NCI-H82 (cell line): ENCODE measurements at regions not wholly inside any gene's neighbourhood (a gene's known extent, or its start where the extent isn't known, plus 50 kb on each side); places are given as distances from the start of the nearest gene placed in this dataset.

Source experiments
- DNase-seq: peaks from one replicate; lab custom pipeline; 2025; lab: John Stamatoyannopoulos, UW

- DNase-seq = no peak
Measured at GRCh38 chr15:70226337-70226980, 128.7 kb upstream of the TLE3 start.

DNA sequence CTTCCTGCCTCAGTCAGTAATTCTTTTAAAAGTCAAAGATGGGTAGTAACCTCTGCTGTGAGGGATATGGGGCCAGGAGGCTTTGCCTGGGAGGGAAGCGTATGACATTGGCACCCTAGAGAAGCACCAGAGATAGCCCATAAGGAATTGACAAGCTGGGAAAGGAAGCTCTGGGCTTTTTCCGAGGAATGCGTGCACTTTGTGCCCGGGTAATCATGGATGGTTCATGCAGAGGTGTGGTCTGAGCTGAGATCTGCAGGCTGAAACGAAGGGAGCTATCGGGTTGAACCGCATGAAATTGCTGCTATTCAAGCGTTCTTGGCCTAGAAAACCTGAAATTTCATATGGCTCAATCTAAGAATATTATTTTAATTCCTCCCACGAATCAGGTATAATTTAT is 127.7 kb upstream of the TLE3 start:
- no peak for DNase-seq

DNA sequence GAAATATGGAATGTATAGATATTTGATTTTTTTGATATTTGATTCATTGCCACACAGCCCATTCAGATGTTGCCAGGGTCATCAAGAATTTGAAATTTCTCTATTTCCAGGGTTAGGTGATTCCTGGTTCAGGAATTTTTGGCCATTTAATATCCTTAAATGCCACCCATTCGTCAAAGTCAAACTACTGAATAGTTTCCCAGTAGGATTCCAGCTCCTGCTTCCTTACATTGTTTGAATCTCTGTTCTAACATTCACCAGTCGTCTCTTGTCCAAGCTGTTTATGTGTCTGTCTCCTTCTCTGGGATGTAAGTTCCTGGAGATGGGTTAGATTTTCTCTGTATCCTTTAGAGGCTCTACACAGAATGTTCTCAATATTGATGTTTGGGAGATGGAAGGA is 124.9 kb upstream of the TLE3 start:
- DNase-seq = no peak

GRCh38 chr15:70220490-70221096 is 122.9 kb upstream of the TLE3 start:
- DNase-seq = no peak

- DNase-seq = no peak
Measured at GRCh38 chr15:70219966-70220365, 122.2 kb upstream of the TLE3 start.

GRCh38 chr15:70219256-70219895 is 121.7 kb upstream of the TLE3 start:
- peak; percentile 53 for DNase-seq

- no peak for DNase-seq
Measured at GRCh38 chr15:70217226-70218160, 119.8 kb upstream of the TLE3 start.

DNA sequence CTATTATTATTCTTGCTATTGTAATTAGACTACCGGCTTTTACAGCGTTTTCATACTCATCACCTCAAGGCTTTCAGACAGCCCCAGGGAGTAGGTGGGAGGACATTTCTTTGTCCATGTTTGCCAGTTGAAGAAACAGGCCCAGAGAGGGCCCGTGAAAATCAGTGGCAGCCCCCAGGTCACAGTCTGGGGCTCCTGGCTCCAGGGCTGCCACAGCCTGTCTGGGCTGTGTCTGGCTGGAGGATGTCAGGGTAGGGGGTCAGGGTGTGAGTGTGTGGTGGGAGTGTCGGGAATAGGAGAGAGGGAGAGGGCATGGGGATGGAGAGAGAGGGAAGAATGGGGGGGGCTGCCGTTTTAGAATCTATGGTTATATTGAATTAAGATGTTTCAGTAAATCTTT is 118.2 kb upstream of the TLE3 start:
- DNase-seq = no peak

GRCh38 chr15:70214941-70215635 is 117.4 kb upstream of the TLE3 start:
- DNase-seq = no peak

GRCh38 chr15:70214276-70214675 is 116.6 kb upstream of the TLE3 start:
- DNase-seq = peak; percentile 27

DNA sequence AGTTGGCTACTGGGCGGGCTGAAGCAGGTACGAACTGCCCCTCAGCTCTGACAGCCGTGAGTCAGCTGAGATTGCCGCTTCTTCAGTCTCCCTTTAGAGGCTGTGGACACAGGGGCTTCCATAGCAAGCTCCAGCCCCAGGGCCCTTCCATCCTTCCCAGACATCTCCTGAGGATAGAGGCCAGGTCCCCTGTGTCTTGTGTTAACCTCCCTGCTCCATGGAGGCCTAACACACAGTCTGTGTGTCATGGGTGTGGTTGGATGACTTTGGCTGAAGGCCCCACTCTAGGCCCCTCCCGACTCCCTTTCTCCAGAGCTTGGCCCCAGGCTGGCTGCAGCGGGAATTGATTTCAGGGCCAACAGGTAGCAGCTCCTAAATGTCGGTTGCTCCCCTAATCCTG is 116.1 kb upstream of the TLE3 start:
- DNase-seq = no peak

GRCh38 chr15:70212963-70213315 is 115.2 kb upstream of the TLE3 start:
- no peak for DNase-seq

GRCh38 chr15:70212286-70212962 is 114.7 kb upstream of the TLE3 start:
- DNase-seq = no peak

DNA sequence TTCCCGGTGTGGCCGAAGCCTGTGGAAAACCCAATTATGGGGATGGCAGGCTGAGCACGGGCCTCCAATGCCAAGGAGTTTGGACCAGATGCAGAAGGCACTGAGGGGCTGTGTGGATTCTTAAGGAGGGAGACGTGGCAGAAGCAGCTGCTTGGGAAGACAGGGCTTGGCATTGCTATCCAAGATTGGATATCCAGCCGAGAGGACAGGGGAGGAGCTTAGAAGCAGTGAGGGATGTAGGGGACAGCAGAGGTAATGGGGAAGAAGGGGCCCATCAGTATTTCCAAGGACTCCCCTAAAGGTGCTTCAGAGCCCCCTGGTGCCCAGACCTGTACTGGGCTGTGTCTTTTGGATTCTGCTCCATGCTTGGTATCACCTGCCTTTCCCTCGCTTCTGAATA is 112.8 kb upstream of the TLE3 start:
- peak; percentile 38 for DNase-seq

DNA sequence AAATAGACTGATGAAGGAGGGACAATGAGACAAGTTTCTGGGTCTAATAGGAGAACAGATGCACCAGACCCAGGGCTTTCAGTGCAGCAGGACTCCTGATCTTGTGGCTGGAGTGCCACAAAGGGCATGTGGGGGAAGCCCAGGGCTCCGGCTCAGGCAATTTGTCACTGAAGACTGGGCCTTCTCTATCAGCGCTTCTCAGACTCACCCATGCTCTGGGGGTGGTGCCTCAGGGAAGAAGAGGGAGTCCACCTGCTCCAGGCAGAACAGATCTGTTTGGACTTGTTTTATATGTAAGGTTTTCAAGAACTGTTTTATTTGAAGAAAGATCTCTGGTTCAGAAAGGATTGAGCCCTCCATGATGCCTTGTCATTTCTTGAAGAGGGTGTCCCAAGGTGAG is 112.4 kb upstream of the TLE3 start:
- no peak for DNase-seq

DNA sequence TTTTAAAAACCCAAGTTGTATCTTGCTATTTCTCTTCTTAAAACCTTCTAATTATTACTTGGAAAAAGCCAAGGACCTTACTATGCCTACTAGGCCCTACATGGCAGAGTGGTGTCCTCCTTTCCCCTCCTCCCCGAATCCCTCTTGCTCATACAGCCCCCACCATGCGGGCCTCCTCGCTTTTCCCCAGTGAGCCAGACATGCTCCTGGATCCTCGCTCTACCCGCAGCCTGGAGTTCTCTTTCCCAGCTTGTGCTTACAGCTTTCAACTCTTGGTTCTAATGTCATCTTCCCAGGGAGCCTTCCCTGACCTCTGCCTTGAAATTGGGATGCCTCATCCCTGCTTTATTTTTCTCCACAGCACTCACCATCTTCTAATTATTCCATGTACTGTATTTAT is 111.8 kb upstream of the TLE3 start:
- DNase-seq = no peak

GRCh38 chr15:70208332-70208731 is 110.6 kb upstream of the TLE3 start:
- no peak for DNase-seq

DNA sequence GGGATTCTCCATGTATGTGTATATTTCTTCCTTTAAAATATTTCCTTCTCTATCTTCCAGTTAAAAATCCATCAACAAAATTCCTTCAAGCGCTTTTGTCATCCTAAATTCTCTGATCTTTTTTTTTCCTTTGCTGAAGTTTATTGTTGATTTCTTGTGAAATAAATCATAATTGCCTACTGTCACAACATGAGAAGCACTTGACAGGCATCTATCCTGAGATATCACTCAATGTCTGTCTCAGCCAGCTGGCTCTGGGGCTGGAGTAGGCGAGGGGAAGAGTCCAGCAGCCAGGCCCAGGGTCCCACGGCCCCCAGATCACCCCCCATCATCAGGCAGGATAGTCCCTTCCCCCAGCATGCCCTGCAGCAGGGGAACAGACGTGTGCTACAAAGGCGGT is 109.0 kb upstream of the TLE3 start:
- DNase-seq = no peak

- peak; percentile 68 for DNase-seq
Measured at GRCh38 chr15:70204652-70205051, 106.9 kb upstream of the TLE3 start.

GRCh38 chr15:70203981-70204560 is 106.4 kb upstream of the TLE3 start:
- no peak for DNase-seq

GRCh38 chr15:70202756-70203155 is 105.0 kb upstream of the TLE3 start:
- no peak for DNase-seq
